HUES64 (cell line): ENCODE measurements at regions not wholly inside any gene's neighbourhood (a gene's known extent, or its start where the extent isn't known, plus 50 kb on each side); places are given as distances from the start of the nearest gene placed in this dataset.

Experiments used
- H3K27ac ChIP-seq: 2 replicates; pipeline ENCODE4 v1.7.0; 2013; ENCODE audit warnings: low read depth, low read length, inconsistent platforms
- H3K27me3 ChIP-seq: 2 replicates; pipeline ENCODE4 v1.6.1; 2013; ENCODE audit warnings: mild to moderate bottlenecking, low read length; ENCODE audit not compliant: insufficient read depth
- H3K36me3 ChIP-seq: 2 replicates; pipeline ENCODE4 v1.6.1; 2013; ENCODE audit warnings: mild to moderate bottlenecking, low read length; ENCODE audit not compliant: insufficient read depth
- H3K4me1 ChIP-seq: 2 replicates; pipeline ENCODE4 v1.6.1; 2013; ENCODE audit warnings: mild to moderate bottlenecking, low read length, moderate library complexity; ENCODE audit not compliant: insufficient read depth
- H3K4me3 ChIP-seq: 2 replicates; pipeline ENCODE4 v1.5.1; 2013; ENCODE audit warnings: mild to moderate bottlenecking, low read length, moderate library complexity
- H3K9ac ChIP-seq: 2 replicates; pipeline ENCODE4 v1.6.1; 2013; ENCODE audit warnings: mild to moderate bottlenecking, low read depth, low read length
- H3K9me3 ChIP-seq: 2 replicates; pipeline ENCODE4 v1.6.1; 2013; ENCODE audit warnings: low read depth, low read length; ENCODE audit not compliant: insufficient read depth
- WGBS: fragments of 150-250, 120-280 bp; methylation state at CpG from one replicate; pipeline ENCODE4 v1.1.7; 2013; ENCODE audit warnings: missing lambda C conversion rate; 5-methylcytosine and 5-hydroxymethylcytosine counted together

DNA sequence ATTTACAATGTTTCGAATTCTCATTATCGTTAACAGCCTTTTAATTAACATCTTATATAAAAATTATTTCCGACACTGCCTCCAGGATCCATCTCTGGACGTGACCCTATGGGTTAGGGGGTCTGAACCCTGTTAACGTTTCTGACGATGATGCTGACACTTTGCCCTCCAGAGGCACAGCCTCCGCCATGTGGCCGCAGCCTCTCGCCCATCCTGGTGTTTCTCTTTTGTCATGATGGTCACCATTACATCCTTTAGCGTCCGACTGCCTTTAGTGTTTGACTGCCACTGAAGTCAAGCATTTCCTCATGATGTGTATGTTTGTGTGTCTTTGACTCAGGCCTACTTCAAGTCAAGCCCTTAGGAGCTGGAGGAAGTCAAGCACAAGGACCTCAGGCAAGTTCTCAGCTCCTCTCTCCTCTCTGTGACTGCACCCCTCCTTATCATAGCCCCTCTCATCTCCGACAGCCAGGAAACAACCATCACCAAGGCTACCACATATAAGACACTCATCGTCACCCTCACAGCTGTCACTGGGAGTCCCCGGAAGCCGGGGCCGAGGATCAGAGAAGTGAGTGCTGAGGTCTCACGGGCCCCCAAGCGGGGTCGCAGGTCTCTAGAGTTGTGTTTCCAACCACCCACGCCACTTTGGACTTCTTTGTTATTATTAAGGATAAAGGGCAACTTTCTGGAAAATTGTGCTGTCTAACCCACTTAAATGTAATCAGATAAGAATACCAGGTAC lies 96.1 kb upstream of the PPP2R2D start:
- 94% methylated on average over 20 of the region's 20 CpGs for WGBS
- no peaks in the 10 kb centered on the region for H3K27me3 ChIP-seq
- peaks cover 9% of the 10 kb centered on the region for H3K4me1 ChIP-seq
- no peak overlapping the region for H3K4me3 ChIP-seq
- H3K9me3 ChIP-seq = peaks cover under 1% of the 10 kb centered on the region; the same call in 1 of the 2 replicates
- H3K9ac ChIP-seq = no peak overlapping the region
- H3K36me3 ChIP-seq = no peaks in the 10 kb centered on the region
- H3K27ac ChIP-seq = no peak overlapping the region

- Histone ChIP-seq H3K36me3 (no peaks in the 10 kb centered on the region), H3K9me3 (no peaks in the 10 kb centered on the region), H3K4me1 (peaks cover 9% of the 10 kb centered on the region), H3K4me3 (no peak overlapping the region), H3K9ac (no peak overlapping the region), H3K27me3 (no peaks in the 10 kb centered on the region), H3K27ac (no peak overlapping the region)
- WGBS = 88% methylated on average over 4 of the region's 4 CpGs
These were observed 95.1 kb upstream of the PPP2R2D start for GRCh38 chr10:131805696-131806095.

GRCh38 chr10:131806146-131806545 lies 94.7 kb upstream of the PPP2R2D start:
- 92% methylated on average over 10 of the region's 10 CpGs for WGBS

DNA sequence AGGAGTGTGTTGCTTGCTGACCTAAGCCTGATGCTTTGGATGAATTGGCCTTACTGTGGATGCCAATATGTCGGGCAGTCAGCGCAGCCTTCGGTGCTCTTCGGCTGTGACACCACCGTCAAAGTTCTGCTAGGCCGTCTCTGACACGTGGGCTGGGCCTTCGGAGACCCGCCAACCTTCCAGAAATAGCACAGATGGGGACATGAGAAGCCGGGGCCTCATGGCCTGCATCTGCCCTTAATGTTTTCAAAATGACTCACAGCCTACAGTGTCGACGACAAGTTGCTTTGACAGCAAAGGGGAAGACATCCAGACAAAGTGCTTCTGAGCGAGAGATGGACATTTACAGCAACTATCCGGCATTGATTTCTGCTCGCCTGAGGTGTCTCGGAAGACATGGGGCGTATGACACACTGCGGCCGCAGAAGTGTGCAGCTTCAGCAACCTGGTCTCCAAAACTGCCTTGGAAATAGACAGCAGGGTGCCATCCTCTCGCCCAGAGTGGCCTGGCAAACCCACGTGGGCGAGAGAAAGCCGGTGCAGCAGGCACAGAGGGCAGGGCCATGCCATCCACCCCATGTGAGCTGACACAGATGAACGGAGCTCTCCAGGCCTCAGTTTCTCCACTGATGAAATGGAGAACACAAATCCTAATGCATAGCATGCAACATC lies 94.0 kb upstream of the PPP2R2D start:
- Histone ChIP-seq H3K4me1 (peaks cover 9% of the 10 kb centered on the region), H3K27me3 (no peaks in the 10 kb centered on the region), H3K9me3 (no peaks in the 10 kb centered on the region), H3K4me3 (no peak overlapping the region), H3K36me3 (no peaks in the 10 kb centered on the region), H3K9ac (no peak overlapping the region), H3K27ac (no peak overlapping the region)
- WGBS = 92% methylated on average over 24 of the region's 24 CpGs

More at GRCh38 chr10:131806146-131806545, 94.7 kb upstream of the PPP2R2D start:
- Histone ChIP-seq H3K27me3 (no peaks in the 10 kb centered on the region), H3K4me1 (peaks cover 9% of the 10 kb centered on the region), H3K36me3 (no peaks in the 10 kb centered on the region), H3K9ac (no peak overlapping the region), H3K27ac (no peak overlapping the region), H3K9me3 (no peaks in the 10 kb centered on the region), H3K4me3 (no peak overlapping the region)

GRCh38 chr10:131808370-131808930 lies 92.4 kb upstream of the PPP2R2D start:
- H3K27me3 ChIP-seq = no peaks in the 10 kb centered on the region
- no peak overlapping the region for H3K27ac ChIP-seq
- H3K9ac ChIP-seq = no peak overlapping the region
- H3K9me3 ChIP-seq = no peaks in the 10 kb centered on the region
- WGBS = 88% methylated on average over 10 of the region's 10 CpGs
- peaks cover 9% of the 10 kb centered on the region for H3K4me1 ChIP-seq
- no peak overlapping the region for H3K4me3 ChIP-seq
- H3K36me3 ChIP-seq = no peaks in the 10 kb centered on the region

DNA sequence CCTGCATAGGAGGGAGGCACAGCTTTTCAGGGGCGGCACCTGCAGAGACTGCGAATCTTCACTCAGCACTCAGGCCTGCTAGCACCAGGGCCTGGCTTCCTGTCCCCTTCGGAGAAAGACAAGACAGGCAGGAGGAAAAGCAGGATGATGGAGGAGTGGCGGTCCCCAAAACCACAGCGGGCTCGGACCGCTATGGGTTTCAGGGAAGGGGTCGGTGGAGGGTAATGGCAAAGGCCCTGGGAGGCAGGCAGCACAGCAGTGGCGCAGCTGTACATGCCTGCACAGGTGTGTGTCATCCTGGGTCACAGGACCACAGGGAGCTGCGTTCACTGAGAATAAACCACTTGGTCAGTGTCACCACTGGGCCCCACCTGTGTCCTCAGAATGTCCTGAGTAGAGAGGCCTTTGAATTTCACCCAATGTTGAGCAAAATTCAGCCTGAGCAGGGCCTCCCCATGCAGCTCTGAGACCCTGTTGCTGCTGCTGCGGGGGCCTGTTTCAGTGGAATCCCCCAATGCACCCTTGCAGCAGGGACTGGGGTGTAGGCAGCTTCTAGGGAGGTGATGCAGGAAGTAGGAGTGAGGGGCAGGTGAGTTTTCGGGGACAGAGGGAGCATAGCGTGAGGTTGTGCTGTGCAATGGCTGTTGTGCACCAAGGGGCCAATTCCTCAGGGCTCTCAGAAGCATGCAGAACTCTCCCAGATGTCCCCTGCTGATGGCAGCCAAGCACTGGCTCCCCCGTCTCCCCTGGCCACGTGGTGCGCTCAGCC lies 90.6 kb upstream of the PPP2R2D start:
- Histone ChIP-seq H3K36me3 (no peaks in the 10 kb centered on the region), H3K9me3 (no peaks in the 10 kb centered on the region), H3K27ac (no peak overlapping the region), H3K4me3 (no peak overlapping the region), H3K9ac (no peak overlapping the region), H3K27me3 (no peaks in the 10 kb centered on the region), H3K4me1 (peaks cover 5% of the 10 kb centered on the region)
- WGBS = 90% methylated on average over 16 of the region's 16 CpGs

DNA sequence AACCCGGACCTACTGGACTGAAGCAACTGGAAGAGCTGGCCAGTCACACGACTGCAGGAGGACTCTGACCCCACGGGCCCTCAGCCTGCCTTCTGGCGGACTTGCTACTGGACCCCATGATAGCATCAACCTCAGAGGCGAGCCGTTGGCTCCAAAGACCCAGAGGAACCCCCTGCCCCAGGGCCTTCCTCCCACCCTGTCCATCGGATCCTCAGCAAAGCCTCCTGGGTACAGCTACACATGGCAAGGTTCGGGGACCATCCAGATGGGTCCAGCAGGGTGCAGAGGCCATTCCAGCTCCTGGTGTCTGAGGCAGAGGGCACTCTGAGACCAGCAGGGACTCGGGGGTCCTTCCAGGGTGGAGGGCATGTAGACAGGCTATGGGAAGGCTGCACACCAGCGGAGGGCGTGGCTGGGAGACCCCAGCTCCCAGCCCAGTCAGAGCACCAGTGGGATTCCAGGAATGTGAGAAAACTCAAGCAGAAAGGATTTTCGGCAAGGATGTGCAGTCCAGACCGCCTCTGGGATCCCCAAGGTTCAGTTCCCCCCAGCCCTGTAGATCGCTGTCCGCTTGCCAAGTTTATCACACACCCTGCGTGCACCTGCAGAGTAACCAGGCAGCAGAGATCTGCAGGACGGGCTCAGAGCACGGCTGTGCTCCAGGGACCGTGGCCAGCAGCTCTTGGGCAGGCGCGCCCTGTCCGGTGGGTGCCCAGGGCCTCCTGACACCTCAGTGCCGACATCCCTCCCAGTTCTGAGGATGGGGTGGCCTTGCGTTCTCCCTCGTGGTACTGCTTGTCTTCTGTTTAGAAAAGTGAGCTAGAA lies 89.8 kb upstream of the PPP2R2D start:
- H3K27me3 ChIP-seq = no peaks in the 10 kb centered on the region
- 95% methylated on average over 25 of the region's 25 CpGs for WGBS
- no peak overlapping the region for H3K27ac ChIP-seq
- no peaks in the 10 kb centered on the region for H3K36me3 ChIP-seq
- no peaks in the 10 kb centered on the region for H3K9me3 ChIP-seq
- H3K4me1 ChIP-seq = no peaks in the 10 kb centered on the region
- no peak overlapping the region for H3K9ac ChIP-seq
- no peak overlapping the region for H3K4me3 ChIP-seq

- H3K4me1 ChIP-seq = no peaks in the 10 kb centered on the region
- no peak overlapping the region for H3K27ac ChIP-seq
- no peak overlapping the region for H3K9ac ChIP-seq
- no peaks in the 10 kb centered on the region for H3K27me3 ChIP-seq
- H3K4me3 ChIP-seq = no peak overlapping the region
- no peaks in the 10 kb centered on the region for H3K9me3 ChIP-seq
- no peaks in the 10 kb centered on the region for H3K36me3 ChIP-seq
- 96% methylated on average over 23 of the region's 23 CpGs for WGBS
These were observed 89.0 kb upstream of the PPP2R2D start for GRCh38 chr10:131811630-131812403.

DNA sequence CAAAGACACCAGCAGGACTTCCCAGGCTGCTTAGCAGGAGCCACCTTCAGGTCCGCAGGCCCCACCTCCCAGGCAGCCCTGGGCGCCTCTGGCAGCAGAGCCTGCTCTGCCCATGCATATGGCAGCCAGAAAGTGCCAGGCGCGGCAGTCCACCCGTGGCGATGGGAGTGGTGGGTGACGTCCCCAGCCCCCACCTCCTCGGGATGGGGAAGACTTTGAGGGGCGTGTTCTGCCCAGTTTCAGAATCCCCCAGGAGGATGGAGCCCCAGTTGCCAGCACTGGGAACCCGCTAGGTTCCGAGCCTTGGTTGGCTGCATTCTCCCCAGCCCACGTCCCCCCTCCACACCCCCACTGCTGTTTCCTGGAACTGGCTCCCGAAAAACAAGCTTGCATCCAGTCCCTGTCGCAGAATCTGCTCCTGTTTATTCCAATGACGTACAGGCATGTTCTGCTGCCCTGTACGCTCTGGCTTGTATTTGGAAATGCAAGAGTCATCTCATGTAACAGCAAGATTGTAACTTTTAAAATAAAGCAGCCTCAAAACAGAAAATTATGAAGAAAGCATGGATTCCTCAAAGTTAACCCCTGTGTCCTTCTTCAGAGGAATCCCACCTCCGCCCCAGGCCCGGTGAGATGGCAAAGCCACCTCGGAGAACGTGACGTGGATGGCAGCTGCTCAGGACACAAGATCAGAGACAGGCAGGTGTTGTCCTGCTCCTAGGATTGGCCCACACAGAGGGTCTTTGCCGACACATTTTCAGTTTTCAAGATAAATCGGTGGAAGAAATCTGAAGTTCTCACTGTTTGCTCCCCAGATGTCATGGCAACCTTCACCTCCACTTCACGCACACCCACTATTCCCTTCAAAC lies 87.8 kb upstream of the PPP2R2D start:
- H3K36me3 ChIP-seq = no peaks in the 10 kb centered on the region
- H3K27me3 ChIP-seq = no peaks in the 10 kb centered on the region
- 95% methylated on average over 23 of the region's 24 CpGs for WGBS
- H3K27ac ChIP-seq = no peak overlapping the region
- H3K9ac ChIP-seq = no peak overlapping the region
- no peaks in the 10 kb centered on the region for H3K4me1 ChIP-seq
- H3K9me3 ChIP-seq = no peaks in the 10 kb centered on the region
- H3K4me3 ChIP-seq = no peak overlapping the region
